ENCODE measurements at regions not wholly inside any gene's neighbourhood (a gene's known extent, or its start where the extent isn't known, plus 50 kb on each side); places are given as distances from the start of the nearest gene placed in this dataset.

DNA sequence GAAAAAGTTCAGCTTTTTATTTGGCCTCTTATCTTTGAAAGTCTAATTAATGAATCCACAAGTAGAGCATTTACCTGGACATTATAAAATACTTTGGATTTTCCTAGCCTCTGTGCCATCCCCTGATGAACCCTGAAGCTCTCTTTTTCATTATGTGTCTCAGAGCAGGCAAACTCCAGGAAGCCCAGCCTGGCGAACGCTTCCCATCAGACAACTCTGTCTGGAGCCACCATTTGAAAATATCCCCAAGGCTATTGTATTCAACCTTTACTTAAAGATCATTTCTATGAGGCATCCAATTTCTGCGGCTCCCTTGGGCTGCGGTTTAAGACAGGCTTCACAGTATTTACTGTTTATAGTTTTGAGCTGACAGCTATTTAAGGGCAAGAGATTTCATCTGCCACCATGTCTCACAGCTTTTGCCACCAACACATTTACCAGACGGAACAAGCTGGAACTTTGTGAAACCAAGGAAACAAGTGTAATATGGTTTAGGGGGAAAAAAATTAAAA is 257.2 kb upstream of the GLI3 start:
- no peak for TF ChIP-seq POLR2A (IDR thresholded peaks at IDR 0.05)
- TF ChIP-seq, protein P1, sequence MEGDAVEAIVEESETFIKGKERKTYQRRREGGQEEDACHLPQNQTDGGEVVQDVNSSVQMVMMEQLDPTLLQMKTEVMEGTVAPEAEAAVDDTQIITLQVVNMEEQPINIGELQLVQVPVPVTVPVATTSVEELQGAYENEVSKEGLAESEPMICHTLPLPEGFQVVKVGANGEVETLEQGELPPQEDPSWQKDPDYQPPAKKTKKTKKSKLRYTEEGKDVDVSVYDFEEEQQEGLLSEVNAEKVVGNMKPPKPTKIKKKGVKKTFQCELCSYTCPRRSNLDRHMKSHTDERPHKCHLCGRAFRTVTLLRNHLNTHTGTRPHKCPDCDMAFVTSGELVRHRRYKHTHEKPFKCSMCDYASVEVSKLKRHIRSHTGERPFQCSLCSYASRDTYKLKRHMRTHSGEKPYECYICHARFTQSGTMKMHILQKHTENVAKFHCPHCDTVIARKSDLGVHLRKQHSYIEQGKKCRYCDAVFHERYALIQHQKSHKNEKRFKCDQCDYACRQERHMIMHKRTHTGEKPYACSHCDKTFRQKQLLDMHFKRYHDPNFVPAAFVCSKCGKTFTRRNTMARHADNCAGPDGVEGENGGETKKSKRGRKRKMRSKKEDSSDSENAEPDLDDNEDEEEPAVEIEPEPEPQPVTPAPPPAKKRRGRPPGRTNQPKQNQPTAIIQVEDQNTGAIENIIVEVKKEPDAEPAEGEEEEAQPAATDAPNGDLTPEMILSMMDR (IDR thresholded peaks at IDR 0.05), result no peak

Data from body of pancreas (tissue), 4 donors.